GM21367 (cell line): ENCODE measurements at regions not wholly inside any gene's neighbourhood (a gene's known extent, or its start where the extent isn't known, plus 50 kb on each side); places are given as distances from the start of the nearest gene placed in this dataset.

Source experiments
- ATAC-seq: cut with Tn5 transposase; IDR thresholded peaks from one replicate; pipeline ENCODE4 v1.9.1; 2021; ENCODE audit not compliant: unreplicated experiment

DNA sequence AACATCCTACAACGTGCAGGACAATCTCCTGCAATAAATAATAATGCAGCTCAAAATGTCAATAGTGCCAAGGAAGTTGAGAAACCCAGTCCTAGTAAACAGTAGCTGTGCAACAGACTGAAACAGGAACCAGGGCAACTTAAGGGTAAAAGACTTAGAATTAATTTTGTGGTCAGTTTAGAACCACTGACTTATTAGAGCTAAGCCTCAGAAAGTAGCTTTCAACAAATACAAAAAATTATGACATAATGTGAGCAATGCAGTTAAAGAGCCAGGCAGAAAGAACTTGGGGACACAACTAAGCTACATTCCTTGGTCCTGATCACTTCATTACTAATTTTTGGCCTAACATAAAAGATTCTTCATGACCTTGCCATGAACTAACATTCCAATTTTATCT lies 195.4 kb downstream of the MACC1 start:
- peak; percentile 84 for ATAC-seq

DNA sequence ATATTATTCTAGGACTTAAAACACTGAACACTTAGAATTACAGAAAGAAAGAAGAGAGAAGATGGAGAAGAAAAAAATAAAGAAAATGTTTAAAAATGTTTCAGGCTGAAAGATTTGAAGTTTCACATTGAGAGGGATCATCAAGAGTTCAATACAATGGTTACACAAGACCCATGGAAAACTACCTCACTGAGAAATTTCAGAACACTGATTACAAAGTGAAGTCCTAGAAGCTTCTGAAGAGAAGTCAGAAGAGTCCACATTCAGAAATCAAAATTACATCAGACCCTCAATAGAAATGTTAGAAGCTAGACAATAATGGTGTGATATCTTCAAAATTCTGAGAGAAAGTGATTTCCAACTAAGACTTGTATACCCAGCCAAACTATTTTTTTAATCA lies 196.1 kb downstream of the MACC1 start:
- no peak for ATAC-seq

DNA sequence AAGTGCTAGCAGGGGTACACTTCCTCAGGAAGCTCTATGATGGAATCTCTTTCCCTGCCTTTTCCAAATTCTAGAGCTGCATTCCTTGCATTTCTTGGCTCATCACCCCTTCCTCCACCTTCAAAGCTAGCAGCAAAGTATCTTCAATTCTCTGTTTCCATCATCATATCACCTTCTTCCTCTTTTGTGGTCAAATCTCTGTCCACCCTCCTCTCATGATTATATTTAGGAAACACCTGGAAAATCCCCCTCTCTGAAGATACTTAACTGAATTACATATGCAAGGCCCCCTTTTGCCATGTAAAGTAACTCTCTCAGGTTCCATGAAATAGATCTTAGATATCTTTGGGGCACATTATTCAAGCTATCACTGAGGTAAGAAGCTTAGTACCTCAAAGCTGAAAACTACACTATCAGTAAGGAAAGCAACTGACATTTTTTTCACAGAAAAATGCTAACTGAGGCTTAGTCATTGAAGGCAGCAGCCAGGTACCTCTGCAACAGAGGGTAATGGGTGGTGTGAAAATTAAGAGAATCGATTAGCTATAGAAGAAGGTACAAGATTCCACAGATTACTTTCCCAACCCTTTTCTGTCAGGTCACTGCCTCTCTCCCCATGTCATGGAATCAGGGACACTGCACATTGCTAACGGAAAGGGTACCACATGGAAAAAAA lies 197.3 kb downstream of the MACC1 start:
- peak; percentile 50 for ATAC-seq

DNA sequence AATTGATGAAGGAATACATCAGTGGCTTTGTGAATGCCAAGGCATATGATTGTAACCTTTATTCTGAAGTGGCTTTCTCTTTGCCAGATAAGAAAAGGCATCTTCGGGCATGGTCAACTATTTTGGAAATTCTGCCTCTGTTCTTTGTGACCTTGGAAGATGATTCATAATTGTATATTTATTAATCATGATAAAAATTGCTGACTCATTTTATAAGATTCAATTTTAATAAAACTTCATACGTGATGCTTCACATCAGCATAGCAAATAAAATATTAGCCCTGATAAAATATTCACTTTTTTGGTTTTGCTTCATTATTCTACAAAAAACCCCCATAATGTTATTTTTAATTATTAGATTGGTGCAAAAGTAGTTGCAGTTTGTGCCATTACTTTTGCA lies 200.5 kb downstream of the MACC1 start:
- no peak for ATAC-seq

DNA sequence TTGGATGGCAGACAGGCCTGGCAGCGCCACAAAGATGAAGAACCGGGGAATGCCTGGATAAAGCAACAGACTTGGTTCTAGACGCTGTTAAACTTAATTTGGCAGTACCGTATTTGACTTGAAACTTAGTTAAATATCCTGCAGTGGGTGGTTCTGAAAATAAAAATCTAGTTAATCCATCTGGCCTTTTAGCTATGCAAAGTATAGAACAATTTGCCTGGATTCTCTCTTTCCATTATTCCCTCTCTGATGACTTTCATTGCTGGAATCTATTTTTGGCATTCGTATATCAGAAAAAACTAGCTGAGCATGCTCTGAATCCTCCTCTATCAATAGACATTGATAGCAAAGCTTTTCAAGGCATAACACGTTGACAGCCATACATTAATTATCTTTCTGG lies 203.6 kb downstream of the MACC1 start:
- no peak for ATAC-seq

DNA sequence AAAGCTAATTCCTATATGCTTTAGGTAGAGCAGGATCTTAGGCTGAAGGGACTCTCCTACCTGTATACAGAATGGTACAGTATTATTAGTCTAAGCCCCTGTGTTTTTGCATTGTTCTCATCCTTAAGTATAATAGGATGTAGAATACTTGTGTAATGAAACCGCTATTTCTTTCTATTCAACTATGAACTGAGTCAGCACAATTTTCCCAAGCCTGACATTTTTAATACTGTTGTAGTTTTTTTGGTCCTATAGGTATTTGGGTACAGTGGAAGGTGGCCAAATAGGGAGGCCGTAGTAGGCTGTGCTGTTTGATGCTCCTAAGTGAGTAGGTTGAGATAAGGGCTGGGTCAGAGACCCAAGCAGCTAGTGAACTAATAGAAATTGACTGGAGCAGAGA lies 205.1 kb downstream of the MACC1 start:
- ATAC-seq: no peak

DNA sequence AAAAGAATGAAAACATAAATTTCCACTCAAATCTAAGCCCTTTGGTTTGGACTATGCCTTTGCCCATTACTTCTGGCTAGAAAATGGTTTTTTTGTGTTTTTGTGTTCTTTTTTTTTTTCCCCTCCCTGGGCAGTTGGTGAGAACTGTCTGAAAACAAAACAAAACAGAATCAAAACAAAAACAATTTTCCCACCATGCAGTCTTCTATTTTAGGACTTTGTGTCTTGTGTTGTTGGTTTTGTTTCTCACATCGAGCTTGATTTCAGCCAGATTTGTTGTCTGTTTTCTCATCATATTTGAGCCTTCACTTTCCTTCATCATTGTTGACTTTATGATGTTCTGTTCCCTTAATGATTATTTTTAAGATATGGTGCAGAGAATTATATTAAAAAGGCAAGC lies 206.3 kb downstream of the MACC1 start:
- ATAC-seq: no peak

DNA sequence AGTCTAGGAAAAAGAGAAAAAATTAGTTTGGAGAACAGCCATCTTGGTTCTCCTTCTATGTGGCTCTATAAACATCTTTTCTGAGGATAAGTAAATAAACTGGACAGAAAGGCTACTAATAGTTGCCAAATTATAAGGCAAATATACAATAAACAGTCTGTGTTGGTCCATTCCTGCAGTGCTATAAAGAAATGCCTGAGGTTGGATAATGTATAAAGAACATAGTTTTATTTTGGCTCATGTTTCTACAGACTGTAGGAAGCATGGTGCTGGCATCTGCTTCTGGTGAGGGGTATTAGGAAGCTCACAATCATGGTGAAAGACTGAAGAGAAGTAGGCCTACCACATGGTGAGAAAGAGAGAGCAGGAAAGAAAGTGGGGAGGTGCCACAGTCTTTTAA lies 209.7 kb downstream of the MACC1 start:
- no peak for ATAC-seq

DNA sequence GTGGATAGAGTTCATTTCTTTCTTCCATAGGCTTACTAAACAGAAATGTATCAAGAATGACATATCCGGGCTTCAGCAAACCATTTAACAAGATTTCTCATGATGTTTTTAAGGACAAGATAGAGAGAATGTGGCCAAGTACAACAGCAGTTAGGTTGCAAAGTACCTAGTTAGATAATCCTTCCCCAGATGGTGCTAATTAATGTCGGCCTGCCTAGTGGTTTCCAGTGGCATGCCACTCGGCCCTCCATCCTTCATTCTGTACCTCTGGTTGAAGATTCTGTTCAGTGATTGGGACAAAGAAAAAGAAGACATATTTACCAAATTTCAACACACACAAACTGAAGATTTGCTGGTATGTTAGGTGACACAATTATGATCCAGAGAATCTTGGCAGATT lies 212.1 kb downstream of the MACC1 start:
- ATAC-seq: no peak

DNA sequence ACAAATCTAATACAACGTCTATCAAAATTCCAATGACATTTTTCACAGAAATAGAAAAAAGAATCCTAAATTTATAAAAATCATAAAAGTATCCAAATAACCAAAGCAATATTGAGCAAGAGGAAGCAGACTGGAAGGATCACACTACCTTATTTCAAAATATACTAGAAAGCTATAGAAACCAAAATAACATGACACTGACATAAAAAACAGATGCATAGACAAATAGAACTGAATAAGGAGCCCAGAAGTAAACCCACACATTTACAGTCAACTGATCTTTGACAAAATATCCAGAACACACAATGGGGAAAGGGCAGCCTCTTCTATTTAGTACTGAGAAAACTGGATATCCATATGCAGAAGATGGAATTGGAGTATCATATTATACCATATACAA lies 217.5 kb downstream of the MACC1 start:
- ATAC-seq: no peak

DNA sequence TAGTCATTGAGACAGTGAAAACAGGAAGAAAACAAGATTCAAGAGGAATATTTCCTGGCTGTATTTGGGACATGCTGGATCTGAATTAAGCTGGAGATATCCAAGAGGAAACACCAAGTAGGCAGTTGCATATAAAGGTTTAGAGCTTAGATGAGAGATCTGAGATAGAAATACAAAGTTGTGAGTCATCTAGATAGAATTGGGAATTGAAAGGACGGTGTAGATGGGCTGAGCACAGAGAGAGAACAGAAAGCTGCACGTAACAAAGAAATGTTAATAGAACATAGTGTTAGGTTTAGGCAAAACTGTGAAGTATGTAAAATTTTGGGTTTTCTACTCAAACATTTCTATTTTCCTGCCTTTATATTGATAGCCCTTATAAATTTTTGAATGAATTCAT lies 218.5 kb upstream of the TMEM196 start:
- ATAC-seq: no peak

DNA sequence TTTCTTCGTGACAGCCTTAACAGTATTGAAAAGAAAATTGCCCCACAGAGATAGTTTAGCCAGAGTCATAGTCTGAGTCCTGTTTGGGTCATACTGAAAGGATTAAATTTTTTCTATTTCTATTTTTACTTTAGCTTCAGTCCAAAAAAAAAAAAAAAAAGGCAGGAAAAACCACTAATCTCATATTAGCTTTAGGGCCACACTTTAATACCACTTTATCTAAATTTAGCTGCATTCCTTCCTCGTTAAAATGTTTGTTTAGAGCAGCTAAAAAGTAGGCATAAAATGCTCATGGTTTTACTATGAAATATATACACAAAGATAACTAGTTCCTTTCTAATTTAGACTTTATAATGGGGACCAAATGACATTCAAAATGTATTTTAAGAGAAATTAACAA lies 216.5 kb upstream of the TMEM196 start:
- ATAC-seq: no peak

DNA sequence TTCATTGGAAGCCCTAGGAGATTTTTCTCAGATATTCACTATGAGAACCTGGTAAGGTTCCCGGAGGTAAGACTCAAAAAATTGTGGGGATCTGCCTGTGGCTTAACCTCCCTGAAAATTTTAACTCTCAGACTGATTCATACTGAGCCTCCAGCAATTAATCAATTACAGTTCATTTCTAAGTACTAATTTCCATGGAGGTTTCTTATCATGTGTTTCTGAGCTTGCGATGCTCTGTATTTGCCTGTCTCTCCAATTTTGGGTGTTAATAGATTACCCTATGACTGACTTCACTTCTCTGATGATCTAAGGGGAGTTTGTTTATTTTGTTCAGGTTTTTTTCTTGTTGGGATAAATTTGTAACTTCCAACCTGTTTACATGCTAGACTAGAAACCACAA lies 215.4 kb upstream of the TMEM196 start:
- no peak for ATAC-seq

DNA sequence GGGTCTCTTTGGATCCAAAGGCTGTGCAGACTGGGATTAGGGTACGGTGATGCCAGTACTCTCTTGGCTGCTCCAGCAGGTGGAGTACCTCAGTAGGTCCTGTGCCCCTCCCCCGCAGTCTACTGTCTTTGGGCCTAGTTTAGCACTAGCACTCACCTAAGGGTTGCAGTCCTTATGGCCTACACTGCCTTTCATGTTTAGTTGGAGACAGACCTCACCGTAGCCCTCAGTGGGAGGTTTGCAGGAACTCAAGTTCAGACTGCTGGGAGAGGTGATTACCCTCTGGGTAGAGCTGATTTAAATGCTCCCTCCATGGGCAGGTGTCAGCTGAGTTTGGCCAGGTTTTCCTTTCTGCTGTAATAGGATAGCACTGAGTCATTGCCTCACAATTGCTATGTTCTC lies 210.8 kb upstream of the TMEM196 start:
- no peak for ATAC-seq

DNA sequence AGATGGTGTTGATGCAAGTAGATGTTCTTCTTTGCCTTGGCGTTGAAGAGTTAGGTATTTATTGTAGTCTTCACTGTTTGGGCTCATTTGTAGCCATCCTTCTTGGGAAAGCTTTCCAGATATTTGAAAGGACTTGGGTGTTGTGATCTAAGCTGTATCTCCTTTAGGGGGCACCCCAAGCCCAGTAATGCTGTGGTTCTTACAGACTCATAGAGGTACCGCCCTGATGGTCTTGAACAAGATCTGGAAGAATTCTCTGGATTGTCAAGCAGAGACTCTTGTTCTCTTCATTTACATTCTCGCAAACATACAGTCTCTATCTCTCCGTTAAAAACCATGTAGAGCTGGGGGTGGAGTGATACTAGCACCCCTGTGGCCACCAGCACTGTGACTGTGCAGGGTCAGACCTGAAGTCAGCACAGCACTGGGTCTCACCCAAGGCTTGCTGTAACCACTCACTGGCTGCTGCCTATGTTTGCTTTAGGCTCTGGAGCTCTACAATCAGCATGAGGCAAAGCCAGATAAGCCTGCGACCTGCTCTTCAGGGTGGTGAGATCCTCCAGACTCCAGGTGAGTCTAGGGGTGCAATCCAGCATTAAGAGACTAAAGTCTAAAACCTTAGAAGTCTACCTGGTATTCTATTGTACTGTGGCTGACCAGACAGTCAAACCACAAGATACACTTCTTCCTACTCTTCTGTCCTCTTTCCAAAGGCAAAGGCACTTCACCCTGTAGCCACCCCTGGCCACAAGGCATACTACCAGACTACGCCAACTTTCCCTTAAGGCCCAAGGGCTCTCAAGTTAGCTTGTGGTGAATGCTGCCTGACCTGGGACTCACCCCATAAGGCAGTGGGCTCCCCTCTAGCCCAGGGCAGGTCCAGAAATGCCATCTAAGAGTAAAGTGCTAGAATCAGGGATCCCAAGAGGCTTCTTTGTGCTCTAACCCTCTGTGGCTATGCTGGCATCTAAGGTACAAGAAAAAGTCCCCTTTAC lies 209.7 kb upstream of the TMEM196 start:
- ATAC-seq: no peak

DNA sequence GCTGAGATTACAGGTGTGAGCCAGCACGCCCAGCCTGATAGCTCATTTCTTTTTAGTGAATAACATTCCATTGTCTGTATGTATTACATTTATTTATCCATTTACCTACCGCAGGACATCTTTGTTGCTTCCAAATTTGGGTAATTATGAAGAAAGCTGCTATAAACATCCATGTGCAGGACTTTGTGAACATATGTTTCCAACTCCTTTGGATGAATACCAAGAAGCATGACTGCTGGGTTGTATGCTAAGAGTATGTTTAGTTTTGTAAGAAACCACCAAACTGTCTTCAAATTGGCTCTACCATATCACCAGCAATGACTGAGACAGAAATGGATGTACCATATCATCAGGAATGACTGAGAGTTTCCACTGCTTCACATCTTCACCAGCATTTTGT lies 200.2 kb upstream of the TMEM196 start:
- no peak for ATAC-seq

DNA sequence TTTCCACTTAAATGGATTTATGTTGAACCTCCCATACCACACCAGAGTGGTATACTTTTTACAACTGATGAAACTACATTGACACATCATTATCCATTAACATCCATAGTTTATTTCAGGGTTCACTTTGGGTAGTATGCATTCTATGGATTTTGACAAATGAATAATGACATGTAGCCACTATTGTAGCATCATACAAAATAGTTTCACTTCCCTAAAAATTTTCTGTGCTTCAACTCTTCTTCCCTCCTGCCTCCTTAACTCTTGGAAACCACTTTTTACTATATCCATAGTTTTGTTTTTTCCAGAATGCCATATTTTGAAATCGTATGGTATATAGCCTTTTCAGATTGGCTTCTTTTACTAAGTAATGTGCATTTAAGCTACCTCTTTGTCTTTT lies 199.5 kb upstream of the TMEM196 start:
- no peak for ATAC-seq

DNA sequence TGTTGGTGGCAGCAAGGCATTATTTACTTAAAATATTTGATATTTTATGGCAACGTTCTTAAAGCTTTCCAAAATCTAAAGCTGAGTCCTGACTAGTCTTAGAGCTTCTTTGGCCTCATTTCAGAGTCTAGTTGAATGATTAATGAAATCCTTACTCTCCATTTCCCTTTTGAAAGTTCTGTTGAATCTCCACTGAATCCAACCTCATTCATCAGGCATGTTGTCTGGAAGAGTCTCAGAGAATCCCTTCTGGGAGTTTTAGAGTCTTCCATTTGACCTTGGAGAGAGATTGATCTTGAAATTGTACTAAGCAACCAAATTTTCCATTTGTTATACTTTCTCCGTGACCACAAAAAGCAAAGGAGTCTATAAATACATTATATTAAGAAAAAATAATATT lies 198.5 kb upstream of the TMEM196 start:
- ATAC-seq: no peak

DNA sequence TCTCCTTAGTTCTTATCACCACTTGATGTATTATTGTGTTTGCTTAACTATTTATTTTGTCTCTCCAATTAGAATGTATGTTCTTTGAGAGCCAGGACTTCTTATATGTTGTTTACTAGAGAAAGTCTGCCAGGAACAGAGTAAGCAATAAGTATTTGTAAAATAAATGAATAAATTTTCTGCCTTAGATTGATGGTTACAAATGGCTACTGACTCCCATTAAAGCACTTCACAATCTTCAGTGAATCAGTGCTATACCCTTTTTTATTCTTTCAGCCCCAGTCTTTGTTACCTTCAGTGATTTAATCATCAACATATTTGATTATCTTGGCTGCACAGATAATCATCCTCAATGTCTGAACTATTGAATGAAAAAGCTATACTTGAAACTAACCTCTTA lies 197.1 kb upstream of the TMEM196 start:
- ATAC-seq: no peak

DNA sequence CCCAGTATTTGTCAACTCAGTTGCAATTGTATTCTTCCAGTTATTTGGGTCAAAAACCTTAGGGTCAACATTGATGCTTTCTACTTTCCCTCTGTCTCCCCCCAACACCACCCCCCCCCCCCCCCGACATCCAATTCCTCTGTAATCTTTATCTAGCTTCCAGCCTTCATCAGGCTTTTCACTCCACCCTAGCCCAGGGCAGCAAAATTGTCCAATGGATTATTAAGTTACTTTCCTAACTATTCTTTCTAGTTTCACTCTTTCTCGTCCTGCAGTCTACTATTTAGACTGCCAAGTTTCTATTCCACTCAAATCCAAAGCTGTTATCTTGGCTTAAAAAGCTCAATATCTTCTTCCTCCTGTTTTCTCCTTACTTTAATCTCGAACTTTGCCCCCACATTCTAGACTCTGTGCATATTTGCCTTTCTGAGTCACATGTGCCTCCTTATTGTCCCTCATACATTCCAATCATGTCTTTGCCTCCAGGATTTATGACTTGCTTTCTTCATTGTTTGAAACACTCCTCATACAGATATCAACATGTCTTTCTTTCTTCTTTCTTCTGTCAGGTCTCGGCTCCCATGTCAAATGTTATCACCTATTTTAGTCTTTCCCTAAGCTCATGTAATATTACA lies 196.6 kb upstream of the TMEM196 start:
- ATAC-seq: no peak

DNA sequence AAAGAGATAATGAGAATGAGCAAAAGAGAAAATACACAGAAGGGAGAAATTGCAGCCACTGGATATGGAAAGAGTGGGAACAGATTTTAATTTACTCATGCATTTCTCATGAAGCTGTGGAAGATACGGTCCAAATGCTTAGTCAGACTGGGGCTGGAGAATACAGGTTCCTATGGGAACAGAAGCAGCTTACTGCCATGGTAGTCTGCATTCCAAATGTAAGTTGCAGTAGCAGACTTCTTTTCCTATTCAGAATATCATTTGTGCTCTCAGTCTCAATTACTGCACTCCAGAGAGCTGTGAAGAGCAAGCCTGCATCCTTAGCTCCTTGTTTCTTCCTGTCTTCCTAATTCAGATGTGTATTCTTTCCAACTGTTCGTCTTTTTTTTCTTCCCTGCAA lies 190.8 kb upstream of the TMEM196 start:
- no peak for ATAC-seq

DNA sequence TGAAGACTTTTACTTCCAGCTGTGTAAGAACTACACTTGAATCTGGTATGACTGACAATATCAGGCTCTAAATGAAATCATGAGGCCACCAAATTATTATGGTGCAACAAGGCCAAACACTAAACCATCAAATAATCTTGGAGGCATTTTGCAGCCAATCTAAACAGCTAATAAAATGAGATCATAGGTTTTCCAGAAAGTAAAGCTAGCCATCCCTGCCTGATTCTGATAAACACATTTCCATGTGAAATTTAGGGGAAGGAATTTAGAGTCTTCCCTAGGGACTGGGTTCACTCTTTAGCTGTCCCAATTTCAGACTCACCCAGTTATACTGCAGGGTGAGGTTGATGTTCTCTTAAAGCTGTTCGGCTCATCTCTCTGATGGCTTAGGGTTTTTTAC lies 190.3 kb upstream of the TMEM196 start:
- ATAC-seq: no peak
